GM21526 (cell line): ENCODE measurements at regions not wholly inside any gene's neighbourhood (a gene's known extent, or its start where the extent isn't known, plus 50 kb on each side); places are given as distances from the start of the nearest gene placed in this dataset.
"Not testable (repeated sequence)": the region's sequence is repeated elsewhere in the genome, so short reads cannot be mapped to it uniquely, and the experiment has no call there.

Experiments
- ATAC-seq: cut with Tn5 transposase; IDR thresholded peaks from one replicate; pipeline ENCODE4 v1.9.1; 2021; ENCODE audit warnings: moderate library complexity; ENCODE audit not compliant: unreplicated experiment, low FRiP score

- ATAC-seq = no peak
These were observed 140.7 kb upstream of the SMIM31 start for GRCh38 chr4:164613256-164613655.

GRCh38 chr4:164613792-164614191 lies 140.1 kb upstream of the SMIM31 start:
- no peak for ATAC-seq

DNA sequence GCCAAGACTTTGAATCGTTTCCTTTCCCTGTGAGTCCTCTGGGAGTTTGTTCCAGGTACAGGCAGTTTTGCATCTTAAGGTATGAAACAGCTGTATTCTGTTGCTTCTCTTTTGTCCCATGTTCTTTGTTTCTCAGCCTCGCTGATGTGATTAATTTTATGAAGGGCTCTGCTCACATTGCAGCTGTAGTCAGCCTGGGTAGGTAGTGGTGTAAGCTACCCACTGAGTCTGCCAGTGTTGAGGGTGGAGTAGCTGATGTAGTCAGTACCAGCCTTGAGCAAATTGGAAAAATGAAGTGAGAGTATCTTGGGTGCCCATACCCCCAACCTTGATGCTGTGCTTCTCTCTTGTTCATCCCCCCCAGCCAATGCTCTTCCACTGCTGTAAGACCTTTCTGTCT lies 139.6 kb upstream of the SMIM31 start:
- ATAC-seq = no peak

GRCh38 chr4:164614999-164615398 lies 138.9 kb upstream of the SMIM31 start:
- no peak for ATAC-seq

DNA sequence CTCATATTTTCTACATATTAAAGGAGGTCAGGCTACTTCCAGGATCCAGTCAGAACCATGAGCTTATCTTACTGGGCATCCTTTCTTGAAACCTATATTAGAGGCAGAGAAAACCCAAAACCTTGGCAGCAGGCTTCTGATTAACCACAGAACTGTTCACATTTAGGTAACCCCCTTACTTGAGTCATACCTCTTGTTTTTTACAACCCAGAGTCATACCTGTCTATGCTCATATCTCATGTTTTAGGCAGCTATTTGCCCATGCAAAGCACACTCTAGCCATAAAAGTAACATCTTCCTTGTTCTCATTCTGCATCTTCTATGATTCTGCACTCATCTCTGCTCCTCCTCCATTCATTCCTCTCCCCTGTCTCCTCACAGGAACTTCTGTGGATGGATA lies 138.0 kb upstream of the SMIM31 start:
- ATAC-seq = no peak

- no peak for ATAC-seq
These were observed 137.0 kb upstream of the SMIM31 start for GRCh38 chr4:164616961-164617360.

DNA sequence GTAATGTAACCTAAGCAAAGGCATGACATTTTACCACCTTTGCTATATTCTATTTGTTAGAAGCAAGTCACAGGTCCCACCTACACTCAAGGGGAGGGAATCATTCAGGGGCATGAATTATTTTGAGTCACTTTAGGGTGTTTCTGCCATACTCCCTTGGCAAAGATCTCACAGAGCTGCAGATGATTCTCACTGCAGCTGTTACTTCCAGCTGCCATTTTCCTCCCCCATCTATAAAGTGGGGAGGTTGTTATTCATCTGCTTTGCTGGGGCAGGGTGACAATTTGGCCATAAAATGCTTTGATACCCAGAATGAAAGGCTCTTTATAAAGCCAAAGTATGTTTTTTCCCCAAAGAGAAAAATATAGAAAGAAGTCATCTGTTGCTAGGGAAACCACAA lies 136.5 kb upstream of the SMIM31 start:
- no peak for ATAC-seq

DNA sequence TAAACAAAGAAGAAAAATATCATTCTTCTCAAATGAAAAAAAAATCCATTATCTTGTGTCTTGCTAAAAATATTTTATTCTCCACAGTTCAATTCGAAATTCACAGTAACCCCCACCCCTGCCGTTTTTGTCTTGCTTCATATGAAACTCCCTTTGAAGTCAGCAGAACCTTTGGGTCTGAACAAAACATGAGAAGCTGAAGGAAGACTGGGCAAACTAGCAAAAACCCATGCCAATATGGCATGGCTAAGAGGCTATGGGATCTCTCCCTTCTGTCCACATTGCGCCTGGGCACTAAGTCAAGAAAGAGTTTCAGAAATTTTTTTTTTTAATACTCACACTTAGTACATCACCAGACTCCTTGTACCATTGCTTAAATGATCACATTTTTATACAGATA lies 136.0 kb upstream of the SMIM31 start:
- ATAC-seq = no peak

GRCh38 chr4:164621886-164622521 lies 131.9 kb upstream of the SMIM31 start:
- no peak for ATAC-seq

GRCh38 chr4:164623099-164623498 lies 130.8 kb upstream of the SMIM31 start:
- no peak for ATAC-seq

- no peak for ATAC-seq
These were observed 114.9 kb upstream of the SMIM31 start for GRCh38 chr4:164639001-164639400.

GRCh38 chr4:164648151-164648848 lies 105.6 kb upstream of the SMIM31 start:
- no peak for ATAC-seq

- ATAC-seq = no peak
These were observed 105.1 kb upstream of the SMIM31 start for GRCh38 chr4:164648849-164649212.

DNA sequence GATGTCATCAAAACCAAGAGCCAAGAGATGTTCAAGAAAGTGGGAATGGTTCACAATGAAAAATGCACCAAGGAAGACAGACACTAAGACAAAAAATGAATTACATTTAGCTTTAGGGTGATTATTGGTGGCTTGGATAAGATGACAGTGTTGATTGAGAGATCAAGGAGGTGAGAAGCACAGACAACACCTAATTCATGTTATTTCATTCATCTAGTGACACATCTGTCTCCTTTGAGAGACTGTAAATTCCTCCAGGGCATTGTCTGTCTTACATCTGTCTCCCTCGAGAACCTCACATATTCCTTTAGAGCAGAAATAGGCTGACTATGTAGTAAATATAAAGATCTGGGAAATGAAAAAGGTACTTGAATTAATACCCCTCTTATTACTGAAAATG lies 94.2 kb upstream of the SMIM31 start:
- no peak for ATAC-seq

DNA sequence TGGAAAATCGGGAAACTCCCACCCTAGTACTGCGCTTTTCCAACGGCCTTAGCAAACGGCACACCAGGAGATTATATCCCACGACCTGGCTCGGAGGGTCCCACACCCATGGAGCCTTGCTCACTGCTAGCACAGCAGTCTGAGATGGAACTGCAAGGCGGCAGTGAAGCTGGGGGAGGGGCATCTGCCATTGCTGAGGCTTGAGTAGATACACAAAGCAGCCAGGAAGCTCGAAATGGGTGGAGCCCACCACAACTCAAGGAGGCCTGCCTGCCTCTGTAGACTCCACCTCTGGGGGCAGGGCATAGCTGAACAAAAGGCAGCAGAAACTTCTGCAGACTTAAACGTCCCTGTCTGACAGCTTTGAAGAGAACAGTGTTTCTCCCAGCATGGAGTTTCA lies 77.8 kb upstream of the SMIM31 start:
- ATAC-seq = not testable (repeated sequence)

GRCh38 chr4:164683040-164683439 lies 70.9 kb upstream of the SMIM31 start:
- no peak for ATAC-seq

GRCh38 chr4:164695650-164696049 lies 58.3 kb upstream of the SMIM31 start:
- ATAC-seq = no peak

GRCh38 chr4:164700471-164700870 lies 53.5 kb upstream of the SMIM31 start:
- peak; percentile 59 for ATAC-seq

DNA sequence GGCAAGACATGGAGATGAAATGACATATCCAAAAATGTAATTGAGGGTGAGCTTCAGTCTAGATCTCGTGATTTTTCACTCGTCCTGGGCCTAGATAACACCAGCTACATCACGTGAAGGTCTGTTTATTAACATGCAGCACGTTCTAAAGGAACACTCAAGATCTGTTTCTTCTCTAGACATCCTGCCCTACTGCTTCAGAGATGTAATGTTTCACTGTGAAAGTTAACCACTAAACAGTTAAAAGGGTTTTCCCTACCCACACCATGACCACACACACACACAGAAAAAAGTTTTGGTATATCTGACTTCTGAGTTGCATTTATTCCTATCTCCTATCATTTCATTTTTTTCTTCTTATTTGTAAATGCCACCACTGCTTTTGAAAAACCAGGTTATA lies 52.3 kb upstream of the SMIM31 start:
- peak; percentile 73 for ATAC-seq
